ENCODE measurements at regions not wholly inside any gene's neighbourhood (a gene's known extent, or its start where the extent isn't known, plus 50 kb on each side); places are given as distances from the start of the nearest gene placed in this dataset.

- TF ChIP-seq, protein P1, sequence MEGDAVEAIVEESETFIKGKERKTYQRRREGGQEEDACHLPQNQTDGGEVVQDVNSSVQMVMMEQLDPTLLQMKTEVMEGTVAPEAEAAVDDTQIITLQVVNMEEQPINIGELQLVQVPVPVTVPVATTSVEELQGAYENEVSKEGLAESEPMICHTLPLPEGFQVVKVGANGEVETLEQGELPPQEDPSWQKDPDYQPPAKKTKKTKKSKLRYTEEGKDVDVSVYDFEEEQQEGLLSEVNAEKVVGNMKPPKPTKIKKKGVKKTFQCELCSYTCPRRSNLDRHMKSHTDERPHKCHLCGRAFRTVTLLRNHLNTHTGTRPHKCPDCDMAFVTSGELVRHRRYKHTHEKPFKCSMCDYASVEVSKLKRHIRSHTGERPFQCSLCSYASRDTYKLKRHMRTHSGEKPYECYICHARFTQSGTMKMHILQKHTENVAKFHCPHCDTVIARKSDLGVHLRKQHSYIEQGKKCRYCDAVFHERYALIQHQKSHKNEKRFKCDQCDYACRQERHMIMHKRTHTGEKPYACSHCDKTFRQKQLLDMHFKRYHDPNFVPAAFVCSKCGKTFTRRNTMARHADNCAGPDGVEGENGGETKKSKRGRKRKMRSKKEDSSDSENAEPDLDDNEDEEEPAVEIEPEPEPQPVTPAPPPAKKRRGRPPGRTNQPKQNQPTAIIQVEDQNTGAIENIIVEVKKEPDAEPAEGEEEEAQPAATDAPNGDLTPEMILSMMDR (conservative IDR thresholded peaks at IDR 0.05; ENCODE audit: low read depth, low read length): no peak
- TF ChIP-seq POLR2A (IDR thresholded peaks at IDR 0.05; ENCODE audit: low read depth, low read length): no peak
- no peak for TF ChIP-seq ELK1 (IDR thresholded peaks at IDR 0.05; ENCODE audit: borderline replicate concordance, low read depth, low read length)
- TF ChIP-seq RAD21 (IDR thresholded peaks at IDR 0.05; ENCODE audit: low read length): no peak
- no peak for TF ChIP-seq MAZ (IDR thresholded peaks at IDR 0.05; ENCODE audit: borderline replicate concordance, low read depth, low read length)
- TF ChIP-seq NFE2L2 (IDR thresholded peaks at IDR 0.05; ENCODE audit: low read depth, low read length): no peak
- no peak for TF ChIP-seq SMC3 (IDR thresholded peaks at IDR 0.05; ENCODE audit: low read depth, low read length)
- TF ChIP-seq MXI1 (IDR thresholded peaks at IDR 0.05; ENCODE audit: borderline replicate concordance, low read depth, low read length): no peak
- TF ChIP-seq CEBPB (IDR thresholded peaks at IDR 0.05; ENCODE audit: low read depth, low read length): no peak
- TF ChIP-seq RFX5 (IDR thresholded peaks at IDR 0.05; ENCODE audit: low read depth, low read length): no peak
- no peak for TF ChIP-seq FOS (IDR thresholded peaks at IDR 0.05; ENCODE audit: low read depth, low read length)
- TF ChIP-seq MAFK (IDR thresholded peaks at IDR 0.05; ENCODE audit: low read depth, low read length): no peak
- TF ChIP-seq, protein P2, sequence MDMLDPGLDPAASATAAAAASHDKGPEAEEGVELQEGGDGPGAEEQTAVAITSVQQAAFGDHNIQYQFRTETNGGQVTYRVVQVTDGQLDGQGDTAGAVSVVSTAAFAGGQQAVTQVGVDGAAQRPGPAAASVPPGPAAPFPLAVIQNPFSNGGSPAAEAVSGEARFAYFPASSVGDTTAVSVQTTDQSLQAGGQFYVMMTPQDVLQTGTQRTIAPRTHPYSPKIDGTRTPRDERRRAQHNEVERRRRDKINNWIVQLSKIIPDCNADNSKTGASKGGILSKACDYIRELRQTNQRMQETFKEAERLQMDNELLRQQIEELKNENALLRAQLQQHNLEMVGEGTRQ (IDR thresholded peaks at IDR 0.05; ENCODE audit: low read depth, low read length): no peak
Measured at GRCh38 chr6:19279273-19279684, 557.9 kb upstream of the ID4 start.

All from IMR-90 (cell line).